ENCODE measurements at regions not wholly inside any gene's neighbourhood (a gene's known extent, or its start where the extent isn't known, plus 50 kb on each side); places are given as distances from the start of the nearest gene placed in this dataset.

DNA sequence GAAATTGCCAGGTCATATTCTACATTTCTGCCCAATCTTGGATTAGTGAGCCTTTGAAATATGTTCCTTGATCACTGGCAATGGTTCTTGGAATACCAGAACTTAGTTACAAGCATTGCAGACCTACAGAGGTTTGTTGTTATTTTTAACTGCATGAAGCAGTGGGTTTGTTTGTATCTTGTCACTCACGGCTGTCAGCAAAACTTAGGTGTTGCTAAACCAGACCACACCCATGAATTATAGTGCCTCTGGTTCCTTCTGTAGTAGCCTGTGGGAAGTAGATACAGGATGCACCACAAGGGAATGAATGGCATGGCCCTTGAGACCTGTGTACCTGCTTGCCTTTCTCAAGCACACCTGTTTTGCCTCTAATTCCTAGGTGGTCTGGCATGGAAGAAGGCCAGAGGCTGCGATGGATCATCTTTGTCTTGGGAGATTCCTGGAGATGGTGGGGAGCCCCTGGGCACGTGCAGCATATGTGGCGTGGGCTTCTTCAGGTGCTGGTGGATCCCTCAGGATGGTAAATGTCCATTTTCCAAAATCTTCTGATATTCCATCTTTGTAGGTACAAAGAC is 138.8 kb downstream of the SNRPN start:
- no peak overlapping the region for H2BK120ac ChIP-seq (ENCODE audit: low read depth, low read length)
- no peak overlapping the region for H2AFZ ChIP-seq (ENCODE audit: low read length)
- H3K18ac ChIP-seq (ENCODE audit: low read length) = no peak overlapping the region
- H4K8ac ChIP-seq (ENCODE audit: low read depth, low read length) = no peak overlapping the region
- WGBS, 2 donors (ENCODE audit: extremely low coverage in 2 of 2, insufficient read length in 2 of 2, insufficient replicate concordance in 1 of 2) = no CpG with 5 or more reads among the region's 4 CpGs
- H3K4me3 ChIP-seq (ENCODE audit: low read length in 2 of 2) = no peak overlapping the region
- no peaks in the 10 kb centered on the region for H3K27me3 ChIP-seq (ENCODE audit: control insufficient read depth in 3 of 3, insufficient read depth in 3 of 3, low read depth in 1 of 3, low read length in 3 of 3)
- H3K27ac ChIP-seq (replicated peaks; ENCODE audit: low read length) = no peak overlapping the region
- no peak overlapping the region for H3K23ac ChIP-seq (ENCODE audit: low read depth, low read length, poor library complexity)
- H2AK5ac ChIP-seq (ENCODE audit: low read depth, low read length) = no peak overlapping the region
- no peak overlapping the region for H3K4ac ChIP-seq (ENCODE audit: low read length)
- no peak overlapping the region for H2BK5ac ChIP-seq (ENCODE audit: low read length)
- H3K14ac ChIP-seq (ENCODE audit: low read length) = no peak overlapping the region
- no peak overlapping the region for H2BK12ac ChIP-seq (ENCODE audit: low read length)
- peaks cover 8 to 58% of the 10 kb centered on the region in 2 donors for H3K9me3 ChIP-seq (replicated peaks in 1 of 2; ENCODE audit: control insufficient read depth in 2 of 2, insufficient read depth in 1 of 2, low read depth in 1 of 2, low read length in 2 of 2)
- no peak overlapping the region for H4K91ac ChIP-seq (ENCODE audit: low read depth, low read length, poor library complexity)
- no peaks in the 10 kb centered on the region for H3K4me1 ChIP-seq (ENCODE audit: control insufficient read depth in 2 of 2, insufficient read depth in 1 of 2, low read depth in 1 of 2, low read length in 2 of 2)
- no peak overlapping the region for H3K4me2 ChIP-seq (ENCODE audit: insufficient read depth, low read length, poor library complexity, severe bottlenecking)
- H3K9ac ChIP-seq (ENCODE audit: low read depth, low read length, poor library complexity) = no peak overlapping the region
- no peaks in the 10 kb centered on the region for H3K79me1 ChIP-seq (ENCODE audit: low read depth, low read length)
- H2BK15ac ChIP-seq (ENCODE audit: low read length) = no peak overlapping the region
- H3K36me3 ChIP-seq (replicated peaks in 1 of 2; ENCODE audit: control insufficient read depth in 2 of 2, insufficient read depth in 2 of 2, low read length in 2 of 2) = peaks cover 38 to 100% of the 10 kb centered on the region in 2 donors
- DNase-seq (ENCODE audit: low spot score) = no peak

DNA sequence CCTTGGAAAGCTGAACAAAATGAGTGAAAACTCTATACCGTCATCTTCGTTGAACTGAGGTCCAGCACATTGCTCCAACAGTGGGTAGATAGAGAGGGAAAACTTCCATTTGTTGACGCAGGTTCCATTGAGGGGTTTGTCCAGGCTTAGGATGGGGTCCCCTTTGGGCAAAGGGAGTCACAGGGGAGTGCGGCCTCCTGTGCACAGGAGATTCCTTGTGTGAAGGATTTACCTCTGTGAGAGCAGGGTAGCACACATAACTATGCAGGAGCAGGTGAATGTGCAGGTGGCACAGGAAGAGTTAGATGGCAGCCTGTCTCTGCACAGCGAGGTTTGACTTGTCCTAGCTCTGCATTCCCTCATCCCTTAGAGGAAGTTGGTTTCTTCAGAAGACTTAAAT is 139.3 kb downstream of the SNRPN start:
- H3K4me1 ChIP-seq (ENCODE audit: control insufficient read depth in 2 of 2, insufficient read depth in 1 of 2, low read depth in 1 of 2, low read length in 2 of 2) = no peaks in the 10 kb centered on the region
- no peak overlapping the region for H3K27ac ChIP-seq (replicated peaks; ENCODE audit: low read length)
- no peak overlapping the region for H2BK120ac ChIP-seq (ENCODE audit: low read depth, low read length)
- H3K27me3 ChIP-seq (ENCODE audit: control insufficient read depth in 3 of 3, insufficient read depth in 3 of 3, low read depth in 1 of 3, low read length in 3 of 3) = no peaks in the 10 kb centered on the region
- no peak overlapping the region for H3K9ac ChIP-seq (ENCODE audit: low read depth, low read length, poor library complexity)
- H2BK5ac ChIP-seq (ENCODE audit: low read length) = no peak overlapping the region
- peaks cover 8 to 58% of the 10 kb centered on the region in 2 donors for H3K9me3 ChIP-seq (replicated peaks in 1 of 2; ENCODE audit: control insufficient read depth in 2 of 2, insufficient read depth in 1 of 2, low read depth in 1 of 2, low read length in 2 of 2)
- H2AFZ ChIP-seq (ENCODE audit: low read length) = no peak overlapping the region
- H2AK5ac ChIP-seq (ENCODE audit: low read depth, low read length) = no peak overlapping the region
- no peak overlapping the region for H3K4me2 ChIP-seq (ENCODE audit: insufficient read depth, low read length, poor library complexity, severe bottlenecking)
- H4K8ac ChIP-seq (ENCODE audit: low read depth, low read length) = no peak overlapping the region
- no peak overlapping the region for H3K4ac ChIP-seq (ENCODE audit: low read length)
- H3K79me1 ChIP-seq (ENCODE audit: low read depth, low read length) = no peaks in the 10 kb centered on the region
- no peak overlapping the region for H3K23ac ChIP-seq (ENCODE audit: low read depth, low read length, poor library complexity)
- no peak overlapping the region for H4K91ac ChIP-seq (ENCODE audit: low read depth, low read length, poor library complexity)
- WGBS, 2 donors (ENCODE audit: extremely low coverage in 2 of 2, insufficient read length in 2 of 2, insufficient replicate concordance in 1 of 2) = no CpG with 5 or more reads among the region's 5 CpGs
- H3K14ac ChIP-seq (ENCODE audit: low read length) = no peak overlapping the region
- no peak for DNase-seq (ENCODE audit: low spot score)
- H2BK15ac ChIP-seq (ENCODE audit: low read length) = no peak overlapping the region
- H3K18ac ChIP-seq (ENCODE audit: low read length) = no peak overlapping the region
- no peak overlapping the region for H2BK12ac ChIP-seq (ENCODE audit: low read length)
- peaks cover 39 to 100% of the 10 kb centered on the region in 2 donors for H3K36me3 ChIP-seq (replicated peaks in 1 of 2; ENCODE audit: control insufficient read depth in 2 of 2, insufficient read depth in 2 of 2, low read length in 2 of 2)
- H3K4me3 ChIP-seq (ENCODE audit: low read length in 2 of 2) = no peak overlapping the region

DNA sequence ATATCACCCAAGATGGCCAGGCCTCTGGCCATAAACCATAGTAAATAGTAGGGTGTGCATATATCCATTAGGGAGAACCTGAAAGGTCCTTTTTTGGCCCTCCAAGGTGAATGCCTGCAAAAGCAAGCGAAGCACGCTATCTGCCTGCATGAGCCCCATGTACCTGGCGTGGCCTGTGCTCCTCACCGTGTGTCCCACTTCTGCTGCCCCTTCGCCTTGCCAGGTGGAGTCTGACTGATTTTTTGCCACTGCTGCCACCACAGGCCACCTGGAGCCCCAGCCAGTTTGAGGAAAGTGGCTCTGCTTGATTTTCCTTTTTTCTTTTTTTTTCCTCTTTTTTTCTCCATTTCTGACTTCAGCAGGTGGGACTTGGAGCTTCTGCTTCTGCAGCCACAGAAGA is 139.7 kb downstream of the SNRPN start:
- no peak overlapping the region for H3K23ac ChIP-seq (ENCODE audit: low read depth, low read length, poor library complexity)
- no peak overlapping the region for H3K18ac ChIP-seq (ENCODE audit: low read length)
- H3K9me3 ChIP-seq (replicated peaks in 1 of 2; ENCODE audit: control insufficient read depth in 2 of 2, insufficient read depth in 1 of 2, low read depth in 1 of 2, low read length in 2 of 2) = peaks cover 10 to 58% of the 10 kb centered on the region in 2 donors
- WGBS, 2 donors (ENCODE audit: extremely low coverage in 2 of 2, insufficient read length in 2 of 2, insufficient replicate concordance in 1 of 2) = no CpG with 5 or more reads among the region's 5 CpGs
- H2BK5ac ChIP-seq (ENCODE audit: low read length) = no peak overlapping the region
- H4K8ac ChIP-seq (ENCODE audit: low read depth, low read length) = no peak overlapping the region
- H3K27ac ChIP-seq (replicated peaks; ENCODE audit: low read length) = no peak overlapping the region
- H3K79me1 ChIP-seq (ENCODE audit: low read depth, low read length) = no peaks in the 10 kb centered on the region
- no peak overlapping the region for H2BK12ac ChIP-seq (ENCODE audit: low read length)
- peaks cover 40 to 100% of the 10 kb centered on the region in 2 donors for H3K36me3 ChIP-seq (replicated peaks in 1 of 2; ENCODE audit: control insufficient read depth in 2 of 2, insufficient read depth in 2 of 2, low read length in 2 of 2)
- no peak overlapping the region for H3K4me2 ChIP-seq (ENCODE audit: insufficient read depth, low read length, poor library complexity, severe bottlenecking)
- no peak overlapping the region for H4K91ac ChIP-seq (ENCODE audit: low read depth, low read length, poor library complexity)
- no peak overlapping the region for H2AK5ac ChIP-seq (ENCODE audit: low read depth, low read length)
- H3K4ac ChIP-seq (ENCODE audit: low read length) = no peak overlapping the region
- H3K27me3 ChIP-seq (ENCODE audit: control insufficient read depth in 3 of 3, insufficient read depth in 3 of 3, low read depth in 1 of 3, low read length in 3 of 3) = no peaks in the 10 kb centered on the region
- H3K14ac ChIP-seq (ENCODE audit: low read length) = no peak overlapping the region
- no peak overlapping the region for H3K4me3 ChIP-seq (ENCODE audit: low read length in 2 of 2)
- H2BK15ac ChIP-seq (ENCODE audit: low read length) = no peak overlapping the region
- no peak for DNase-seq (ENCODE audit: low spot score)
- H2AFZ ChIP-seq (ENCODE audit: low read length) = no peak overlapping the region
- no peak overlapping the region for H3K9ac ChIP-seq (ENCODE audit: low read depth, low read length, poor library complexity)
- H3K4me1 ChIP-seq (ENCODE audit: control insufficient read depth in 2 of 2, insufficient read depth in 1 of 2, low read depth in 1 of 2, low read length in 2 of 2) = no peaks in the 10 kb centered on the region
- no peak overlapping the region for H2BK120ac ChIP-seq (ENCODE audit: low read depth, low read length)

DNA sequence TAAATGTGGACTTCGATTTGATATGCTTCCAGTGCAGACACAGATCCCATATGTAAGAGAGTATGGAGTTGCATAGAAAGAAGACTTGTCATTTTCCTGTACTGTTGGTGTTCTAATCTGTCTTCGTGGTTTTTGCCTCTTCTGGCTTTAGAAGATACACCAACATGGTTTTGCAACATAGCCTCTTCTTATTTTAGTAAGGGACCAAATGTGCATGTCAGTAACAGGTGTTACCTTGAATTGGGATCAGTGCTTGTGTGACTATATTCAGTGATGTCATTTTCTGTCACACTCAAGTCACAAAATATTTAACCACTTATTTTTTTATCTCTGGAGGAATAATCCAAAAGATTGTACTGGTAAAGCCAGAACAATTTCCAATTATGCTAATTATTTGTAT is 140.4 kb downstream of the SNRPN start:
- Histone ChIP-seq H2BK15ac (ENCODE audit: low read length) (no peak overlapping the region), H2BK120ac (ENCODE audit: low read depth, low read length) (no peak overlapping the region), H3K4me3 (ENCODE audit: low read length in 2 of 2) (no peak overlapping the region), H2BK5ac (ENCODE audit: low read length) (no peak overlapping the region), H3K4me1 (ENCODE audit: control insufficient read depth in 2 of 2, insufficient read depth in 1 of 2, low read depth in 1 of 2, low read length in 2 of 2) (no peaks in the 10 kb centered on the region), H4K8ac (ENCODE audit: low read depth, low read length) (no peak overlapping the region), H2BK12ac (ENCODE audit: low read length) (no peak overlapping the region), H3K79me1 (ENCODE audit: low read depth, low read length) (no peaks in the 10 kb centered on the region), H2AFZ (ENCODE audit: low read length) (no peak overlapping the region), H3K9me3 (replicated peaks in 1 of 2; ENCODE audit: control insufficient read depth in 2 of 2, insufficient read depth in 1 of 2, low read depth in 1 of 2, low read length in 2 of 2) (peaks cover 6 to 55% of the 10 kb centered on the region in 2 donors), H3K27me3 (ENCODE audit: control insufficient read depth in 3 of 3, insufficient read depth in 3 of 3, low read depth in 1 of 3, low read length in 3 of 3) (no peaks in the 10 kb centered on the region), H3K18ac (ENCODE audit: low read length) (no peak overlapping the region), H3K4me2 (ENCODE audit: insufficient read depth, low read length, poor library complexity, severe bottlenecking) (no peak overlapping the region), H3K27ac (replicated peaks; ENCODE audit: low read length) (no peak overlapping the region), H3K9ac (ENCODE audit: low read depth, low read length, poor library complexity) (no peak overlapping the region), H4K91ac (ENCODE audit: low read depth, low read length, poor library complexity) (no peak overlapping the region), H3K36me3 (replicated peaks in 1 of 2; ENCODE audit: control insufficient read depth in 2 of 2, insufficient read depth in 2 of 2, low read length in 2 of 2) (peaks cover 35 to 100% of the 10 kb centered on the region in 2 donors), H3K23ac (ENCODE audit: low read depth, low read length, poor library complexity) (no peak overlapping the region), H3K14ac (ENCODE audit: low read length) (no peak overlapping the region), H2AK5ac (ENCODE audit: low read depth, low read length) (no peak overlapping the region), H3K4ac (ENCODE audit: low read length) (no peak overlapping the region)
- no CpG with 5 or more reads among the region's 2 CpGs for WGBS, 2 donors (ENCODE audit: extremely low coverage in 2 of 2, insufficient read length in 2 of 2, insufficient replicate concordance in 1 of 2)
- DNase-seq (ENCODE audit: low spot score) = no peak
